NCI-H460 (cell line): ENCODE measurements at regions not wholly inside any gene's neighbourhood (a gene's known extent, or its start where the extent isn't known, plus 50 kb on each side); places are given as distances from the start of the nearest gene placed in this dataset.

ENCODE experiments used
- DNase-seq: peaks from one replicate; pipeline ENCODE4 v3.0.0-alpha.2; 2016; ENCODE audit warnings: low read depth; ENCODE audit errors: extremely low read depth

- DNase-seq = no peak
Measured at GRCh38 chr6:142500250-142500786, 198.5 kb downstream of the ADGRG6 start.

GRCh38 chr6:142501795-142502194 lies 200.0 kb downstream of the ADGRG6 start:
- no peak for DNase-seq

GRCh38 chr6:142507065-142507464 lies 205.3 kb downstream of the ADGRG6 start:
- no peak for DNase-seq

GRCh38 chr6:142510211-142510610 lies 208.4 kb downstream of the ADGRG6 start:
- no peak for DNase-seq

GRCh38 chr6:142518126-142518525 lies 216.3 kb downstream of the ADGRG6 start:
- DNase-seq = no peak

GRCh38 chr6:142518761-142519160 lies 217.0 kb downstream of the ADGRG6 start:
- no peak for DNase-seq

GRCh38 chr6:142521791-142522190 lies 220.0 kb downstream of the ADGRG6 start:
- no peak for DNase-seq

- no peak for DNase-seq
Measured at GRCh38 chr6:142523515-142524375, 221.9 kb downstream of the ADGRG6 start.

GRCh38 chr6:142530566-142530965 lies 228.8 kb downstream of the ADGRG6 start:
- no peak for DNase-seq

- DNase-seq = no peak
Measured at GRCh38 chr6:142531727-142532126, 229.9 kb downstream of the ADGRG6 start.

- no peak for DNase-seq
Measured at GRCh38 chr6:142534076-142534475, 232.3 kb downstream of the ADGRG6 start.

- no peak for DNase-seq
Measured at GRCh38 chr6:142534484-142534883, 232.7 kb downstream of the ADGRG6 start.

- DNase-seq = peak; percentile 14
Measured at GRCh38 chr6:142537612-142538478, 236.0 kb downstream of the ADGRG6 start.

GRCh38 chr6:142542704-142543233 lies 241.0 kb downstream of the ADGRG6 start:
- DNase-seq = peak; percentile 28

GRCh38 chr6:142543606-142544005 lies 241.8 kb downstream of the ADGRG6 start:
- DNase-seq = no peak

GRCh38 chr6:142544199-142544838 lies 242.5 kb downstream of the ADGRG6 start:
- no peak for DNase-seq

- no peak for DNase-seq
Measured at GRCh38 chr6:142545147-142545546, 243.3 kb downstream of the ADGRG6 start.

- no peak for DNase-seq
Measured at GRCh38 chr6:142548566-142548965, 246.8 kb downstream of the ADGRG6 start.

- no peak for DNase-seq
Measured at GRCh38 chr6:142550310-142551063, 248.7 kb downstream of the ADGRG6 start.

GRCh38 chr6:142551274-142551811 lies 249.5 kb downstream of the ADGRG6 start:
- DNase-seq = no peak
